ENCODE measurements at regions not wholly inside any gene's neighbourhood (a gene's known extent, or its start where the extent isn't known, plus 50 kb on each side); places are given as distances from the start of the nearest gene placed in this dataset.

DNA sequence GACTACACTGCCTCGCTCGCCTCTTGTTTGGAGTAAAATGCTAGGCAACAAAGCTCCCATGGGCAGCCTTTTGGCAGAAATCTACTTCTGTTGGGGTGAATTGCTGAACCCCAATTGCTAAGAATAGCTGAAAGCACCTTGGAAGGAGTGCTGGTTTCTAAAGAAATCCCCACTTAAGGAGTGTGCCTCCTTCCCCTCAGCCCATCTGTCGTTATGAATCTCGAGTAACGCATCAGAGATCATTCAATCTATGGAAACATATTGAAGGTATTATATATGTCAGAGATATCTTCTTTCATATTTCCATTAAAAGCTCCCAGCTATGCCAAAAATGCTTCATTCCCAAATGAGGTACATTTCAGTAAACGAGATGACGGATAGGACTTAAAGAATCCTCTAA lies 229.6 kb upstream of the BLID start:
- no peak for DNase-seq (ENCODE audit: low spot score)

DNA sequence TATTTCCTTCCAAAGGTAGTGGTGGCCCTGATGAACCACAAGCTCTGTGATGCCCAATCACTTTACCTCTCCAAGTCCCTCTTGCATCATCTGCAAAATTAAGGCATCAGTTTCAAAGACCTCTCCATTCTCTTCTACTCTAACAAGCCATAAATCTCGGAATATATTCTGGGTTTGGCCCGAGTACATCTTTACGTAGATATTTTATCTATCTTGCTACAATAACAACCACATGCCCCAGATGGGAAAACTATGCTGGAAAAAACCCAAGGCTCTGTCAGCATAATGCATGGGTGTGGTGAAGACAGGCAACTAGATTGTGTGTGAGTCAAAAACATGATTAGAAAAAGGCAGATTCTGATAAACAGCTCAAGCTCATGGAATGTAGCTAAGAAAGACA lies 228.2 kb upstream of the BLID start:
- no peak for DNase-seq (ENCODE audit: low spot score)

- DNase-seq (ENCODE audit: low spot score), result no peak
Measured at GRCh38 chr11:122343210-122343609, 227.2 kb upstream of the BLID start.

DNA sequence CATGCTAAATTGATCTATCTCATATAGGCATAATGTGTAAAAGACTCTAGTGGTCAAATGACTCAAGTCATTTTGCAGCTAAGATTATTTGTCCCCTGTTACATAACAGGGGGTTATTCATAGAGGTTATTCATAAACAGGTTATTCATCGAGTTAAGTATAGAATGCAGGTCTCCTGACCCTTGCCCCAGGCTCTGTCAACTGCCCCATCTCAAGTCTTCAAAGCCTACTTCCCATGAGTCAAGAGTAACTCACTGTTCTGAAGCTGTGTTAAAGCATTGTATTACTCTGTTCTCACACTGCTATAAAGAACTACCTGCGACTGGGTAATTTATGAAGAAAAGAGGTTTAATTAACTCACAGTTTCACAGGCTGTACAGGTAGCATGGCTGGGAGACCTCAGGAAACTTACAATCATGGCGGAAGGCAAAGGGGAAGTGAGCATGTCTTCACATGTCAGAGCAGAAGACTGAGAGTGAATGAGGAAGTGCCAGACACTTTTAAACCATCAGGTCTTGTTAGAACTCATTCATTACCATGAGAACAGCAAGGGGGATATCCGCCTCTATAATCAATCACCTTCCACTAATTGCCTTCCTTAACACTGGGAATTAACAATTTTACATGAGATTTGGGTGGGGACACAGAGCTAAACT lies 226.2 kb upstream of the BLID start:
- no peak for DNase-seq (ENCODE audit: low spot score)

DNA sequence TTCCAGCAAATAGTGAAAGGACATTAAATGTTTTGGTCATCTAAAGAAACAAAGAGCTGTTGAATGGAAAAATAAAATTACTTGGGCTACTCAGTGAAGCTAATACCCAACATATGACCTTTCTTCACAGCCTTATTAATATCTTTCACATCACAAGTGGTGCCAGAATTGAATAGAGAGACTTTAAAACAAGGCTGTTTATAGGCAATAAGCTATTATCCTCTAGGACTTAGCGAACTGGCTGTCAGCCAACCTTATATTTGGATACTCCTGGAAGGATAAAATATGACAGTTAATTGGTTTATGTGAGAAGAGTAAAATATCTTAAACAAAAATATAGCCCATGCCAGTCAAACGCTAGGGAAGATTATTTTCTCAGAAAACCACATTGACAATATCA lies 225.5 kb upstream of the BLID start:
- DNase-seq (ENCODE audit: low spot score), result no peak

DNA sequence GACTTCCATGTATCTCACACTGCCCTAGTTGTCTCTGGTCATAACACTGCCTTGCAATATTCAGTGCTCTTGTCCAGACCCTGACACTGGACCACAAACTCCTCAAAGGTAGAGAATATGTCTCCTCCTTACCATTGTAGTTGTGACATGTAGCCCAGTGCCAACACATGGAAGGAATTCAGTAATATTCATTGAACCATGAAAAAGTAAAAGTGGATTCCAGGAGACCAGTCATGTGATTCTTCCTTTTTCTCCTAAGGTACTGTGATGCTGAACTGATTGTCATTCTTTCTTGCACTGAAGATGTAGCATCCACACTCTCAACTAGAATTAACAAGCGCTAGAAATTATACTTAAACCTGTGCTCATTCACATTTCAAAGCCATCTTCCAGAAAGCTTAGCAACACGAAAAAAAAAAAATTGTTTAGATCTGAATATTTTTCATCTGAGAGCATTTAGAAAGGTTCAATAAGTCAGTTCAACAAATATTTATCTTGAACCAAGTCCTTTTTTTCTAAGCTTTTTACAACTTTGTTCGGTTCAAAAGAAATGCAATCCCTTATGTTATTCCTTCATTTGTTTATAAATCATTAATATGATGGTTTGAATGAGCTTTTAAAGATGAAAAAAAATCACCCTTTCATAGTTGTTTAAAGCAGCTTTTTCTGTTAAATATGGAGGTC lies 224.7 kb upstream of the BLID start:
- DNase-seq (ENCODE audit: low spot score), result no peak

DNA sequence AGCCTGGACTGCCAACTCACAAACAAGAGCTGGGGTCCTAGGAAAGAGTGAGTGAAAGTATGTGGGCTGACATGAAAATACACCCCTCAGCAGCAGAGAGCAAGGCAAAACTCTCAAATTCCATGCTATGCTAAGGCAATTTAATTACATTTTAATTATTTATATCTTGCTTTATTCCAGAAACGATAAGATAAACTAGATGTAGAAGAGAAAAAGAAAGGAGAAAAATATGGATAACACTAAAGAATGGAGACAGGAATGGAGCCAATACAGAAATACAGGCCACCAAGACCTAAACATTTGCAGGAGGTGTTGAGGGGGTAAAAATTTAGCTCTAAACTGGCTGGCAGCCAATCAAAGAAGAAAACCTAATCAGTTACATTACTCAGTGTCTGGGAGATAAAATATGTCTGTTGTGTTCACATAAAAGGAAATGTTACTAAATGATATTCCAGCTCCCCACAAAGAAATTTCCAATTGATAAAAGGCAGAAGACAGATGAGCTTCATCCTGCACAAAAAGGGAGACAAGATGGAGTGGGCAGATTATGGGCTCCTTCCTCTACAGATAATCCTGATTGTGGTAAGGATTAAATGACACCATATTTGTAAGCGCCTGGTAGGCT lies 223.5 kb upstream of the BLID start:
- DNase-seq (ENCODE audit: low spot score), result no peak

DNA sequence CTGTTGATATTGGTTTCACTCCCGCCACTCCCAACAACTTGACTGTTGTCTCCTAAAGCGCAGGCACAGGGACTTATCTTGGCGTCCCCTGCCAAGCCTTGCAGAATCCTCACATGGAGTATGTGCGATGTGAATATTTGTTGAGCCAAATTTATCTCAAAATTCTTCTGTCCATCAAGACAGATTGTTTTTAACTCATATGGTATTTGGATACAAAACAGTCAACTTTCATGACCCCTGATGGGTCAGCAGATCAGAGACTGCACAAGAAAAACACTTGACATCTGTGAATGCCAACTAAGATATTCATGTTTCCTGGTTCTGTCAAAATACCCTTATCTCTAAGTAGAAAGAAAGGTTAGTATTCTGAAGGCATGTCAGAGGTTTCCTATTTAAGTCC lies 221.7 kb upstream of the BLID start:
- no peak for DNase-seq (ENCODE audit: low spot score)

DNA sequence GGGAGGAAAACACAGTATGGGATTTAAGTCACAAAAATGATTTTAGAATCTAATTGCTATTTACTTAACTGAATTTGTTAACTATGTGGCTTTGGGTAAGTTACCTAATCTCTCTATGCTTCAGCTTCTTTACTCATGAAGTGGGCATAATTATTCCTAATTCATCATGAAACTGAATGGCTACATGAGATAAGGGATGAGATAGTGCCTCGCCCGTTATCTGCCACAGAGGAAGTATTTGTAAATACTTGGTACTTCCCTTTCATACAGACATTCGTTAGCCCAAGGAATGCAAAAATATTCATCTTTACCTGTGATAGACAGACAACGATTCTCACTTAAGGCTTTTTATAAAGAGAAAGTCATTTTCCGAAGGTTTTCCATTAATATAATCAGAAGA lies 221.2 kb upstream of the BLID start:
- DNase-seq (ENCODE audit: low spot score), result no peak

DNA sequence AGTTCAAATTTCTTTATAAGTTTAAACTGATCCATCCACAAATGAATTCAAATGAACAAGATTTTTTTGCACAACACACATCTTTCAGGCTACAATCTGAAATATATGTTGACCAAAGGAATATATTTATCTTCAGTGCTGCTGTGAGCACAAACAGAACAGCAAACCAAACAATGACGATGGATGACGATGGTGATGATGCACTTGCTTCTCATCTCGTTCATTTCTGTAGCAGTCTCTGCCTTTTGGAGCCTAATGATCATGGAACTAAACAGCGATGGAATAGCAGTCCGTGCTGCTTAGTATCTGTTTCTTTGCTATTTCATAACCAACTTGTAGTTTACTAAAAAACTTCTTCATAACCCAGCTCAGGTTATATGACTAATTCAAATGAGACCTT lies 220.7 kb upstream of the BLID start:
- no peak for DNase-seq (ENCODE audit: low spot score)

- DNase-seq (ENCODE audit: low spot score), result no peak
Measured at GRCh38 chr11:122334546-122335339, 218.7 kb upstream of the BLID start.

DNA sequence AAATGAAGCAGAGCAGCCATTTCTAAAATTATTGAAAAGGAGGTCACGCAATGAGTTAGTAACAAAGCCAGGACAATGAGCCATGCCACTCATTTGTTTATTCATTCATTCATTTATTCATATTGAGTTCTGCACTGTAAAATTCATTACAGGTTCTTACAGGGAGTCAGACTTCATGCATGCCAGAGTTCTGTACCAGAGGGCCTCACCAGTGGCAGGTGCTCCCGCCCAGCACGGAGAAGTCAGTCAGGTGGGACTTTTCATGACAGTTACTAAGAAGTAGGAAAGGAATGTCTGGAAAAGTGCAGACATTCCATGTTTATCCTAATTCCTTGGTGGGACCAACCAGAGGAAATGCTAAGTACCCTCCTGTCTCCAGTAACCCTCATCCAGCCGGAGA lies 217.5 kb upstream of the BLID start:
- no peak for DNase-seq (ENCODE audit: low spot score)

DNA sequence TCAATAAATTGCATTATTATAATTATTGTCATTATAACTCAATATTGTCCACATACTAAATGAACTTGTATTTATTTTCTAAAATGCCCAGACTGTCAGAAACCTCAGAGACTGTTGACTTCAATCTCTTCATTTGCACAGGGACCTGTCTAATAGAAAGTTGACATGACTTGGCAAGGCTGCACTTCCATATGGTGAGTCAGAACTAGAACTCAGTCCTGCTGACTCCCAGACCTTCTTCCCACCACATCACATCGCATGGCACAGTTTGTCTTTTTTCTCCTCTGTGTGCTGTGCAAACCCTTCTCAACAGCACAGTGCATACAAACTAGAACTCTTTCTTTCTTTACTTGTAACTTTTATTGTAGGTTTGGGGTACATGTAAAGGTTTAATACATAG lies 215.1 kb upstream of the BLID start:
- no peak for DNase-seq (ENCODE audit: low spot score)

- no peak for DNase-seq (ENCODE audit: low spot score)
Measured at GRCh38 chr11:122330279-122330965, 214.4 kb upstream of the BLID start.

DNA sequence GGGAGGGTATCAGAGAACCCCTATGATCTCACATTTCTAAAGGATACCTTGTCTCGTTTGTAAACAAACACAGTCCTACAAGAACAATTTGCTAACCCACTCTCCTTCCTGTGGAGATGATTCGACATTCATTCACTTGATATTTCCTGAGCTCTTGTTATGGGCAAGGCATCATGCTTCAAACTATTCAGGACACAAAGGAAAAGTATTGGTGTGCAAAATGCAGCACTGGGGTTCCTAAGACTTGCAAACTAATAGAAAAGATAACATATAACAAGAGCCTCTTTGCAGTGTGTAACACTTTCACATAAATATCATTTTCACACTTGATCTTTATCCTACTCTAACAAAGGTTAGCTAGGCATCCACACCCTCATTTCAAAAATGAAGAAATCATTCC lies 211.5 kb upstream of the BLID start:
- no peak for DNase-seq (ENCODE audit: low spot score)

DNA sequence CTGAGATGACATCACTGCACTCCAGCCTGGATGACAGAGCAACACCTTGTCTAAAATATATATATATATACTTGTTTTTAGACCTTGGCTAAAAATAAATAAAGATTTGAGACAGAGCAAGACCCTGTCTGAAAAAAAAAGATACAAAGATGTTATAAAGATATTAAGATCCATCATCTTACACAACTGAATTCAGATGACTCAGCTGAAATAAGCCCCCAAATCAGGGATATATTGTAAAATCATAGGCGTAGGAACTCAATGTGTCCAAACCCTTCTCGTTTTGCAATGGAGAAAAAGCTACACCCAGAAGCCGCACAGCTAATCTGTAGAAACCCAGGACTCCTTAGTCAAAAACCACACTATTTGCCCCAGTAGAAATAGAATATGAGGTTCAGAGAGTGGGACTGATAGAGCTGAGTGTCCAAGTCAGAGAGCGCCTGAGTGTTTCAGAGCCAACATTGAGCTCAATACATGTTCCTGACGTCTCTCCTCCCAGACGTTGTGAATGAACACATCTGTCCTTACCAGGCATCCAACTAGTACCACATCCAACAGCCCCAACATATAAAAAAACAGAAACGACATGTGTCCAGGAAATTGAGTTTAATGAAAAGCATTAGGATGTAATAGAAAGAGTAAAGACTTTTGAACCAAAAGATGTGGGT lies 207.9 kb upstream of the BLID start:
- DNase-seq (ENCODE audit: low spot score), result no peak

GRCh38 chr11:122322329-122322728 lies 206.3 kb upstream of the BLID start:
- no peak for DNase-seq (ENCODE audit: low spot score)

DNA sequence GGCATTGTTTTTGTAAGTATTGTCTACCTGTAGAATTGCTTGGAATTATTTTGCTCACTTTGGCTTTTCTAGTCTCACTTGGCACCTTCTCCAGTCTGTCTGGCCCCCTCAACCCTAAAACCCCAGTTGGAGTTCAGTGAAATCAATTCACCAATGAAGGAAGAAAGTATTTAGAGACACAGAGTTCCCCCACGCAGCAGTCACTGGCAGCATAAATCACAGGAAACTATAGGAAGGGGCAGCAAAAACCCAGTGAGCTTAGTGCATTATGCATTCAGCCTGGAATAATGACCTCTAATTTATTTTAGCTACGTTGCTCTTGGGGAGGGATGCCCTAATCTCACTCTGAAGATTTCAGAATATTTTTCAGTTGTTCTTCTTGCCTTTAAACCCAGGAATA lies 204.7 kb upstream of the BLID start:
- DNase-seq (ENCODE audit: low spot score), result no peak

DNA sequence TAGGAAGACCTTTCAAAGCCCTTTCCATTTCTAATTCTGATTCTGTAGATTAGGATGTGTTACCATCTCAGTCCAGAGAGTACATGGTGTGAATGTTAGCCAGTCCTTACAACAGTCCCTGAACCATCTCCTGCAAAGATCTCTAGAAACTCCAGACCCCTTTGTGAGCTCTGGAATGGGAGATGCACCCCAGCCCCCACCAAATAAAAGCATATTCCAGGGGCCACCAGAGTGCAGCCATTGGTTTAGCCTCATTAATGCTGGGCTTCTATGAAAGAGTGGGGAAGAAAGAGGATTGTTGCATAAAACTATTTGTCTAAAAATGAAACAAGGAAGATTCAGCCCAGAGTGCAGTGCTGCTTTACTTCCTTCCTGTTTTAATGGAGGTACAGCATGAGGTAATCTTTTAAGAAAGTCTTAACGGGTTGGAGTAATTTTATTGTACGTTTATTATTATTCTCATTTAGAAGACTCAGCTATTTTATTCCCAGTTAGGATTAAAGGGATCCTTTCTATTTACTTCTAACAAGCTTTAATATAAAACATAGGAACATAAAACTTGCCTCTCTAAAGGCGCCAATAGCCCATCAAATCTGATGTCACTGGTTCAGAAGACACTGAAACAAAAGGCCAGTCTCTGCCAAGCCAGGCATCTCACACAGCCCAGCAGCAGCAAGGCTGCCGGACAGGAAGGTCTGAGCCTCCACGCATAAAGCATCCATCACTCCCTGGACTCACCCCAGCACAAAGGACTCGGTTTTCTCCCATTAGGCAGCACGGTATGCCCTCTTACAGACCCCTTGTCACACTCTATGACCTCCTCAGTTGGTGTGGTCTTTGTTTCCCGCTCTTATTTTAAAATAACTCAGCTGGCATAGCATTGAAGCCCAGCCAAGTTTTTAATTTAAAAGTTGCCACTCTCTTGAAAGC lies 203.9 kb upstream of the BLID start:
- no peak for DNase-seq (ENCODE audit: low spot score)

- DNase-seq (ENCODE audit: low spot score), result no peak
Measured at GRCh38 chr11:122319085-122319484, 203.1 kb upstream of the BLID start.

DNA sequence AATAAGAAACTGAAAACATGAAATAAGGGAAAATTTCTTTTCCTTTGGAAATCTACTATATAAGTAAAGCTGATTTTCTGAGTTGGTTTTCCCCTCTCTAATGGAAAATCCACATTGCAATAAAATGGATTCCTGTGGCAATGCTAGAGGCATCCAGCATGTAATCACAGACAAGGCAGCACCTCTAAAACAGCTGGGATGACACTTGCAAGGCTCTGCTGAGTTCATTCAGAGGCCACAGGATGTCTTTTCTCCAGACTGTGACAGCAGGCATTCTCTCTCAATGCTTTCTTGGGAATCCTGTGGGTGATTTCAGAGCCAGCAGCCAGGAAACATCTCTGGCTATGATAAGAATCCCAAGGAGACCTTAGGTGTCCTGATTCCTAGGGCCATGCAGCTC lies 201.3 kb upstream of the BLID start:
- DNase-seq (ENCODE audit: low spot score), result no peak

Data from ecto neural progenitor cell (in vitro differentiated cells).